NCI-H2171 (cell line): ENCODE measurements at regions not wholly inside any gene's neighbourhood (a gene's known extent, or its start where the extent isn't known, plus 50 kb on each side); places are given as distances from the start of the nearest gene placed in this dataset.

ENCODE experiments used
- DNase-seq: peaks from one replicate; lab custom pipeline; 2025; lab: John Stamatoyannopoulos, UW

GRCh38 chr2:8479298-8479697, 202.6 kb upstream of the ID2 start:
- no peak for DNase-seq

GRCh38 chr2:8480915-8481314, 200.9 kb upstream of the ID2 start:
- no peak for DNase-seq

- no peak for DNase-seq
Measured at GRCh38 chr2:8481463-8482009, 200.3 kb upstream of the ID2 start.

GRCh38 chr2:8482432-8482831, 199.4 kb upstream of the ID2 start:
- DNase-seq, result no peak

GRCh38 chr2:8484502-8485283, 197.2 kb upstream of the ID2 start:
- no peak for DNase-seq

GRCh38 chr2:8485736-8486135, 196.1 kb upstream of the ID2 start:
- DNase-seq, result no peak

GRCh38 chr2:8486141-8486540, 195.7 kb upstream of the ID2 start:
- DNase-seq, result no peak

GRCh38 chr2:8487461-8487932, 194.4 kb upstream of the ID2 start:
- no peak for DNase-seq

- DNase-seq, result no peak
Measured at GRCh38 chr2:8488001-8488738, 193.7 kb upstream of the ID2 start.

GRCh38 chr2:8489221-8489620, 192.6 kb upstream of the ID2 start:
- DNase-seq, result no peak

GRCh38 chr2:8489751-8490150, 192.1 kb upstream of the ID2 start:
- no peak for DNase-seq

GRCh38 chr2:8490166-8490721, 191.6 kb upstream of the ID2 start:
- no peak for DNase-seq

GRCh38 chr2:8491296-8492027, 190.4 kb upstream of the ID2 start:
- no peak for DNase-seq

- DNase-seq, result no peak
Measured at GRCh38 chr2:8494151-8494550, 187.7 kb upstream of the ID2 start.

GRCh38 chr2:8494589-8494988, 187.3 kb upstream of the ID2 start:
- DNase-seq, result no peak

- no peak for DNase-seq
Measured at GRCh38 chr2:8495189-8495989, 186.5 kb upstream of the ID2 start.

- DNase-seq, result no peak
Measured at GRCh38 chr2:8496079-8496478, 185.8 kb upstream of the ID2 start.

GRCh38 chr2:8496617-8497016, 185.2 kb upstream of the ID2 start:
- no peak for DNase-seq

GRCh38 chr2:8498994-8499393, 182.9 kb upstream of the ID2 start:
- no peak for DNase-seq

GRCh38 chr2:8500124-8501054, 181.5 kb upstream of the ID2 start:
- DNase-seq, result peak; percentile 35
